ENCODE measurements at regions not wholly inside any gene's neighbourhood (a gene's known extent, or its start where the extent isn't known, plus 50 kb on each side); places are given as distances from the start of the nearest gene placed in this dataset.

- TF ChIP-seq GLIS3 (CRISPR knock-in tag; IDR thresholded peaks at IDR 0.05): no peak
- TF ChIP-seq ZC3H10 (CRISPR knock-in tag; IDR thresholded peaks at IDR 0.05): no peak
- no peak for TF ChIP-seq ARNTL (CRISPR knock-in tag; IDR thresholded peaks at IDR 0.05; ENCODE audit: borderline replicate concordance, low read depth)
- TF ChIP-seq PATZ1 (CRISPR knock-in tag; IDR thresholded peaks at IDR 0.05; ENCODE audit: borderline replicate concordance): no peak
- no peak for TF ChIP-seq ZFP3 (CRISPR knock-in tag; IDR thresholded peaks at IDR 0.05)
- no peak for TF ChIP-seq ESRRG (CRISPR knock-in tag; IDR thresholded peaks at IDR 0.05)
- no peak for TF ChIP-seq CREB5 (CRISPR knock-in tag; IDR thresholded peaks at IDR 0.05; ENCODE audit: low read depth)
Measured at GRCh38 chr4:35038845-35039244, 1205.5 kb downstream of the ARAP2 start.

Measured in SK-N-SH treated with all-trans-retinoic acid at 6 μM for 48 hours (cell line).